Skeletal muscle tissue (tissue), 3 donors: ENCODE measurements at regions not wholly inside any gene's neighbourhood (a gene's known extent, or its start where the extent isn't known, plus 50 kb on each side); places are given as distances from the start of the nearest gene placed in this dataset.
"Not testable (repeated sequence)": the region's sequence is repeated elsewhere in the genome, so short reads cannot be mapped to it uniquely, and the experiment has no call there.

Experiments
- H3K27ac ChIP-seq: one replicate; pipeline ENCODE4 v1.7.0; 2013; ENCODE audit warnings: mild to moderate bottlenecking, low read depth, low read length, inconsistent platforms
- H3K27me3 ChIP-seq, 3 donors: one replicate each; pipeline ENCODE4 v1.7.0; 2013; ENCODE audit warnings: low read length in 3 of 3; ENCODE audit not compliant: control insufficient read depth in 3 of 3, insufficient read depth in 3 of 3
- H3K36me3 ChIP-seq, 3 donors: one replicate each; pipeline ENCODE4 v1.7.0; 2013; ENCODE audit warnings: low read length in 3 of 3; ENCODE audit not compliant: control insufficient read depth in 3 of 3, insufficient read depth in 3 of 3
- H3K4me1 ChIP-seq, 3 donors: one replicate each; pipeline ENCODE4 v1.7.0; 2013; ENCODE audit warnings: low read length in 3 of 3, mild to moderate bottlenecking in 3 of 3; ENCODE audit not compliant: control insufficient read depth in 3 of 3, insufficient read depth in 3 of 3
- H3K4me3 ChIP-seq, 3 donors: one replicate each; pipeline ENCODE4 v1.7.0; 2013; ENCODE audit warnings: low read length in 3 of 3
- H3K9ac ChIP-seq, 3 donors: one replicate each; pipeline ENCODE4 v1.7.0; 2013; ENCODE audit warnings: low read length in 3 of 3, mild to moderate bottlenecking in 3 of 3, moderate library complexity in 2 of 3, low read depth in 1 of 3
- H3K9me3 ChIP-seq, 3 donors: one replicate each; pipeline ENCODE4 v1.7.0; 2013; ENCODE audit warnings: low read length in 3 of 3; ENCODE audit not compliant: control insufficient read depth in 3 of 3
- donor health status: Osteomylitis.

DNA sequence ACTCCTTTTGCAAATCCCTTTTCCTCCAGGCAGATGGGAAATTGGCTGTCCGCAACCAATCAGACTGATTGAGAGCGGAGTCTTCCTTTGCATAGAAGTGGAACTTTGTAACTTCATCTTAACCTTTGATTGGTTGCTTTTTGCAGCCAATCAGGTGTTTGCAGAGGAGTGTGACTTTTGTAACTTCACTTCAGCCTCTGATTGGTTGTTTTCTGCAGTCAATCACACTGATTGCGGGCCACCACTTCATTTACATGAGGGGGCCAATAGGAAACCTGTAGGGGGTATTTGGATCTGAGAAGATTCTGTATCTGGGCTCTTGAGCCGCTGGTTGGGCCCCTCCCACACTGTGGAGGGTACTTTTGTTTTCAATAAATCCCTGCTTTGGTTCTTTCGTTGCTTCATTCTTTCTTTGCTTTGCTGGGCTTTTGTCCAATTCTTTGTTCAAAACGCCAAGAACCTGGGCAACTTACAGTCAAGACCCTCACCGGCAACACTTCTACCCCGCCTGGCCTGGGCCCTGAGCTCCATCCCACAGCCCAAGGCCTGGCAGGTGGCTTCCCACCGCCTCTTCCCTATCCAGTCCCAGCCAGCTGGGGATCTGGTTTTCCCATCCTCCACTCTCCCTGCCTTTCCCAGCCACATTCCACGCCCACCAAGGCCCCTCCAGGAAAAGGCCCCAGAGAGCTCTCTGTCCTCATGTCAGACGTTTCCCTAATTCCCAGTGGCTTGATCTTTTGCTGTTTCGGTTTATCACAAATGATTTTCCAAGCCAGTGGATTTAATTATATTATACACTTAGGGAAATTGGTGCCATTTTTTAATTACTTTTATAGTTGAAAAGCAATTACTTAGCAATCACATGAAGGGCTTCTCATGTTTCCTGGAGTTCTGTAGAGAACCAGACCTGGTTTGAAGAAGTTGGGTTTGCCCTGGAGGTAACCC is 110.2 kb upstream of the STX18 start:
- Histone ChIP-seq H3K27ac (no peak overlapping the region), H3K9ac (no peak overlapping the region), H3K4me3 (no peak overlapping the region), H3K36me3 (no peaks in the 10 kb centered on the region), H3K4me1 (no peaks in the 10 kb centered on the region), H3K9me3 (no peaks in the 10 kb centered on the region), H3K27me3 (no peaks in the 10 kb centered on the region)

DNA sequence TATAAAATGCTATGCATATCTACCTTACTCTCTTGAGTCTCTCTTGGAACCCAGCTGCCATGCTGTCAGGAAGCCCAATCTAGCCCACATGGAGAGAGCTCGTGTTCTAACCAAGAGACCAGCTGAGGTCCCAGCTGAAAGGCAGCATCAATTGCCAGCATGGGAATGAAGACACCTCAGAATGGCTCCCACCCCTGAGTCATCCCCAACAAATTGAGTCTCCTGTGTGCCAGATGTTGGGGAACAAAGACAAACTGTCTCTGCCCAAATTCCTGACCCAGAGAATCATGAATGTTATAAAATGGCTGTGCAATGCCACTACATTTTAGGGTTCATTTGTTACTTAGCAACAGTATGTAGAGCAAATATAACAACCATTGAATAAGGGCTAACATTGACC is 105.2 kb upstream of the STX18 start:
- Histone ChIP-seq H3K9ac (no peak overlapping the region), H3K4me3 (no peak overlapping the region), H3K9me3 (no peaks in the 10 kb centered on the region), H3K27me3 (no peaks in the 10 kb centered on the region), H3K4me1 (no peaks in the 10 kb centered on the region), H3K27ac (no peak overlapping the region), H3K36me3 (no peaks in the 10 kb centered on the region)

GRCh38 chr4:4645743-4646142 is 103.9 kb upstream of the STX18 start:
- H3K9me3 ChIP-seq = no peaks in the 10 kb centered on the region
- H3K36me3 ChIP-seq = no peaks in the 10 kb centered on the region
- H3K9ac ChIP-seq = no peak overlapping the region
- no peaks in the 10 kb centered on the region for H3K27me3 ChIP-seq
- no peaks in the 10 kb centered on the region for H3K4me1 ChIP-seq
- H3K27ac ChIP-seq = no peak overlapping the region
- H3K4me3 ChIP-seq = no peak overlapping the region

DNA sequence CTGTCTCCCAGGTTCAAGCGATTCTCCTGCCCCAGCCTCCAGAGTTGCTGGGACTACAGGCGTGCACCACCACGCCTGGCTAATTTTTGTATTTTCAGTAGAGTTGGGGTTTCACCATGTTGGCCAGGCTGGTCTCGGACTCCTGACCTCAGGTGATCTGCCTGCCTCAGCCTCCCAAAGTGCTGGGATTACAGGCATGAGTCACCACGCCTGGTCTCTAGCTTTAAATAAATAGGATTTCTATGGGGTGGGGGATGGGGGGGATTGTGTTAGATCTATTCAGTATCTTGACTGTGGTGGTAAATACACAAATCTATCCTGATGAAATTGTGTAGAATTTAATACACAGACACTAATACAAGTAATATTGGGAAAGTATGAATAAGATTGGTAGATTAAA is 102.4 kb upstream of the STX18 start:
- not testable (repeated sequence) for H3K36me3 ChIP-seq, H3K4me1 ChIP-seq, H3K27ac ChIP-seq, H3K27me3 ChIP-seq, H3K9me3 ChIP-seq, H3K4me3 ChIP-seq, H3K9ac ChIP-seq

DNA sequence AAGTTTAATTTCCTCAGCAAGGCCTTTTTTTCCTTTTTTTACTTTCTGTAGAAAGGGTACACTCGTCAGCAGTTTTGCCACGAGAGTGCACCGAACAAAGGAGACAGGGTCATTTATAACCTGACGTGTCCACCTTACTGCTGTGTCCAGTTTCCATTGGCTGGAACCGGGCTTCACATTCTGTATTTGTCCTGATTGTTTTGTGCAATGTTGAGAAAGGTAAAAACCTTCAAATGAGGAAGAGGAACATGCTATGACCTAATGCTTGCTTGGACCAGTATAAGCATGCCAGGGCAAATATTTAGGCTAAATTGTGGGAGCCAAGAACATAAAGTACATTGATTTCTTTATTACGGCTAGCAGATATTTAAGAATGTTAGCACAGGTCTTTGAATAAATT is 101.9 kb upstream of the STX18 start:
- not testable (repeated sequence) for H3K4me1 ChIP-seq, H3K9ac ChIP-seq, H3K4me3 ChIP-seq, H3K27me3 ChIP-seq, H3K36me3 ChIP-seq, H3K9me3 ChIP-seq, H3K27ac ChIP-seq

DNA sequence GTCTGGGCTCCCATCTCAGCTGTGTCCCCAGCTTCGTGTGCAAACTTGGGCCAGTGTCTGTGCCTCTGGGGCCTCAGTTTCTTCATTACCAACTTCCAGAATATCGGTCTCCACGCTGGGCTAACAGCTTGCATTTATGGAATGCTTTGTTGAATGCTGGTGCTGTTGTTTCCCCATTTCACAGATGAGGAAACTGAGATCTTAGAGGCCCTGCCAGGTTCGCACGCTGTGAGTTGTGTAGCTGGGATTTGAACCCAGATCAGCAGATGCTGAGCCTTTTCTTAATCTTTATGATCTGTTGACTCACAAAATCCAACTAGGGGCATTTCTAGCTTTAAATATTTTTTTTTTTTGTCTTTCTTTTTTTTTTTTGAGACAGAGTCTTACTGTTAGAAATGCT is 101.5 kb upstream of the STX18 start:
- H3K27ac ChIP-seq = no peak overlapping the region
- no peaks in the 10 kb centered on the region for H3K9me3 ChIP-seq
- no peaks in the 10 kb centered on the region for H3K36me3 ChIP-seq
- H3K4me3 ChIP-seq = no peak overlapping the region
- no peaks in the 10 kb centered on the region for H3K4me1 ChIP-seq
- no peak overlapping the region for H3K9ac ChIP-seq
- no peaks in the 10 kb centered on the region for H3K27me3 ChIP-seq

DNA sequence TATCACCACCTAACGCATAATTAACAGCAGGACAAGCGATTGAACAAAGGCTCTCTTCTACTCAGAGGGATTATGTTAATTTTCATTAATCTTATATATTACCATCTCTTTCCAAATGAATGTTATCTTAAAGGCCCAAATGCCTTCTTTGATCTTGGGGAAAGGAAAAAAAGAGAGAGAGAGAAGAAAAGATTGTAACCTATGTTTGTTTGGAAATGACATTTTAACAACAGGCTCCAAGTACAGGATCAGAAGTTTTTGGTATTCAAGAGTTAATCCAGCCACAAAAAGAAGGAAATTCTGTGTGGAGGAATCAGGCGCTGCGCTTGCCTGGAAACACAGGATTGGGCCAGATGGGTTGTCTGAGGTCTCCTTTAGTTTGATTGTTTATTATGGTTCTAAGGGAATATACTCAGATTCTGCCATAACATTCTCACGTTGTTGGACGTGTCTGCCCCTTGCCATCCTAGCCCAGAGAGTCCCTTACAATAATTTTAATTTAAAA is 100.7 kb upstream of the STX18 start:
- no peaks in the 10 kb centered on the region for H3K27me3 ChIP-seq
- no peaks in the 10 kb centered on the region for H3K9me3 ChIP-seq
- H3K4me1 ChIP-seq = no peaks in the 10 kb centered on the region
- H3K9ac ChIP-seq = no peak overlapping the region
- no peaks in the 10 kb centered on the region for H3K36me3 ChIP-seq
- no peak overlapping the region for H3K27ac ChIP-seq
- no peak overlapping the region for H3K4me3 ChIP-seq

DNA sequence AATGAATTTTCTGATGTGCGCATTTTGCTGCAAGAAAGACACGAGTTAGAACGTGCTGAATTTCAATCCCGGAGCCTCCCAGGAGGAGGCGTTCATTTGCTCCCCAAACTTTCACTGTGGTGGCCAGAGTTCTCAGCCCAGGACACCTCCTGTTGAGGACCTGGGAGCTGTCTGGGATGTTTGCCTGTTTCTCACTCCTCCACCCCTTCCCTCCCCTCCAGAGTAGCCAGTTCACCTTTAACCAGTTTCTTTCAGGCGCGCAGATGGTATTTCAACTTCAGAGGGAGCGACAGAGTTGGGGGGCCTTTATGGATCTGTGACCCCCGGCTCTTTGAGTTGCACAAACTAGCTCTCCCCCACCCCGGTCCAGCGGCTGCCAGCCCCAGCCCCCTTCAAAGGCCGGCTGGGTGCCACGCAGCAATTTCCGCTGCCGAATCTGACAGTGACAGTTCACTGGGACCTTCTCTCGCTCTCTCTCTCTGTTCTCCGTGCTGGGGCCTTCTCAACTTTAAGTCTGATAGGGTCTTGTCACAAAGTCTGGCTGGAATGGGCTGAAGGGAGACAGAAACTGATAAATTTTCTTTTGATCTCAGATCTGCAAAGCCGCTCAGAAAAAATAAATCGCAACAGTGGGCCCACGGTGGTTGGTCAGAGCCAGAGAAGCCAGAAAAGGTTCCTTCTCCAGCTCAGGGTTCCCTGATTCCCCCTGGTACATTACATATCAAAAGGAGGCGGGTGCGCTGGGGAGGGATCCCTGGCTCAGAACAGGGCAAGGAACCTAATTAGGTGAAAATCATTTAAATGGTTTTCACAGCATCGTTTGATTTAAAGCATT is 100.0 kb upstream of the STX18 start:
- H3K27me3 ChIP-seq = no peaks in the 10 kb centered on the region
- no peaks in the 10 kb centered on the region for H3K36me3 ChIP-seq
- no peak overlapping the region for H3K27ac ChIP-seq
- H3K9ac ChIP-seq = no peak overlapping the region
- no peaks in the 10 kb centered on the region for H3K4me1 ChIP-seq
- H3K9me3 ChIP-seq = no peaks in the 10 kb centered on the region
- H3K4me3 ChIP-seq = no peak overlapping the region

DNA sequence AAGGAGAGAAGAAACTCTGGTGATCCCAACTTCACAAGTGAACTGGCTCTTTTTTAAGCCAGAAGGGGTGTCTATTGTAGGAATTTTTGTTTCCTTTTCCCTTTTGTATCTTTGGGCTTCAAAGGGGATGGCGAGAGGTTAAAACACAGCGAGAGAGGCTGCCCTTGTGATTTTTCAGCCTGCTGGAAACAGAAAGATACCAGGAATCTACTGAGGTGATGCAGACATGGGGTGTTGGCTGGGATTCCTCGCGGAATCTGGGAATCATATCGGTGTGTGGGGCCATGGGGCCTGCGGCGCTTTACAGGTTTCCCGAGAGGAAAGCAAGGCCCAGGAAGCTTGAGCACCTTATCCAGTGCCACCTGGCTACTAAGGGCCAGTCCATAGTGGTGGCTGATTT is 99.4 kb upstream of the STX18 start:
- H3K4me3 ChIP-seq = no peak overlapping the region
- H3K4me1 ChIP-seq = no peaks in the 10 kb centered on the region
- H3K9me3 ChIP-seq = no peaks in the 10 kb centered on the region
- H3K27ac ChIP-seq = no peak overlapping the region
- H3K36me3 ChIP-seq = no peaks in the 10 kb centered on the region
- H3K9ac ChIP-seq = no peak overlapping the region
- H3K27me3 ChIP-seq = no peaks in the 10 kb centered on the region

DNA sequence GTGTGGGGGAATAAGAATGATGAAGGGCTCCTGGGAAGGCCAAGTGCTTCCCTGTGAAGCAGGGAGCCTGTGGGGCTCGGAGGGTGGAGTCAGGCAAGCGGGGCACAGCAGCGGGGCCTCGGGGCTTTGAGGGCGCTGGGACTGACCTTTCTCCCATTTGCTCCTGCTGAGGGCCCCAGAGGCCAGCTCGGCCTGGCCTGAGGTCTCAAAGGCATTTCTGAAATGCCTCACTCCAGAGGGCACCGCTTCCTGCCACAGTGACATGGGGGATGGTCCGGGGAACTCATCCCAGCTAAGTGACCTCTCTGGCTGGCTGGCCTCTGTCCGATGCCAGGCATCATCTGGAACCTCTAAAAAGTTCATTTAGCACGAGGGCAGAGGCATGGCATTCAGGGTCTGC is 98.8 kb upstream of the STX18 start:
- no peak overlapping the region for H3K4me3 ChIP-seq
- no peaks in the 10 kb centered on the region for H3K4me1 ChIP-seq
- H3K9ac ChIP-seq = no peak overlapping the region
- no peaks in the 10 kb centered on the region for H3K36me3 ChIP-seq
- H3K27me3 ChIP-seq = no peaks in the 10 kb centered on the region
- no peak overlapping the region for H3K27ac ChIP-seq
- no peaks in the 10 kb centered on the region for H3K9me3 ChIP-seq
